HepG2 (cell line): ENCODE measurements at regions not wholly inside any gene's neighbourhood (a gene's known extent, or its start where the extent isn't known, plus 50 kb on each side); places are given as distances from the start of the nearest gene placed in this dataset.

Experiments used
- ATAC-seq: fragments of 200-7000 bp; cut with Tn5 transposase; 3 replicates; pipeline ENCODE4 v1.9.1; 2020; ENCODE audit warnings: mild to moderate bottlenecking, moderate library complexity
- BruUV-seq: library from RNA; stranded (reverse); fragments of 400-500 nt; replicated peaks from 2 replicates; lab custom pipeline; 2021; lab: Mats Ljungman, UMichigan
- CTCF ChIA-PET: fragments of 300-600 bp; formaldehyde crosslinking; extraction: SDS; loops from one replicate; lab custom pipeline; 2021; ENCODE audit warnings: low total read pairs, inconsistent platforms, low intra/inter-chr PET ratio; lab: Yijun Ruan, JAX
- POLR2A ChIA-PET: fragments of 350-600 bp; sonication (Branson Sonifier 250); formaldehyde crosslinking; loops from one replicate; lab custom pipeline; 2020; ENCODE audit warnings: antibody characterized with exemption, inconsistent platforms; lab: Yijun Ruan, JAX
- DNase-seq: peaks from one replicate; pipeline ENCODE4 v3.0.0-alpha.2; 2015; ENCODE audit warnings: low spot score
- FAIRE-seq: peaks from 3 replicates; lab custom pipeline; 2011; peaks lifted over from hg19 to GRCh38; lab: Jason Lieb, UNC
- H2AFZ ChIP-seq: one replicate; pipeline ENCODE4 v1.6.1; 2011; ENCODE audit warnings: low read length, inconsistent platforms
- H3K27ac ChIP-seq: fragments of 300-600 bp; 3 replicates; pipeline ENCODE4 v1.8.0; 2011; ENCODE audit warnings: mixed run types, mild to moderate bottlenecking, mixed read lengths, low read length, inconsistent platforms; ENCODE audit not compliant: insufficient read depth; ENCODE audit errors: extremely low read length
- H3K27me3 ChIP-seq, 2 experiments: fragments of 200-600 bp in 1 of 2; 2 replicates in 1 of 2; 3 replicates in 1 of 2; pipeline versions ENCODE4 v1.6.0 to v1.8.0; 2011; ENCODE audit warnings: low read length in 2 of 2, mild to moderate bottlenecking in 2 of 2, moderate library complexity in 2 of 2, inconsistent platforms in 1 of 2; ENCODE audit not compliant: insufficient read depth in 2 of 2, control insufficient read depth in 1 of 2
- H3K36me3 ChIP-seq, 2 experiments: fragments of 200-600 bp in 1 of 2; replicated peaks in 1 of 2; 2 replicates in 1 of 2; 3 replicates in 1 of 2; pipeline versions ENCODE4 v1.5.1 to v1.8.0; 2011; ENCODE audit warnings: low read length in 2 of 2, inconsistent platforms in 1 of 2; ENCODE audit not compliant: insufficient read depth in 2 of 2, control insufficient read depth in 1 of 2
- H3K4me1 ChIP-seq: 2 replicates; pipeline ENCODE4 v1.5.1; 2012; ENCODE audit warnings: low read length, inconsistent platforms; ENCODE audit not compliant: insufficient read depth
- H3K4me2 ChIP-seq: 2 replicates; pipeline ENCODE4 v1.6.0; 2011; ENCODE audit warnings: low read depth, low read length, inconsistent platforms
- H3K4me3 ChIP-seq, 3 experiments: fragments of 200-600 bp in 1 of 3; sonication (generic), shearing (Covaris generic) in 1 of 3; replicated peaks in 1 of 3; 2 replicates each; pipeline ENCODE4 v1.5.1; 2011 to 2016; ENCODE audit warnings: low read length in 3 of 3, inconsistent platforms in 2 of 3, low read depth in 2 of 3, mild to moderate bottlenecking in 2 of 3, control low read depth in 1 of 3, mixed read lengths in 1 of 3; ENCODE audit not compliant: insufficient read depth in 1 of 3
- H3K79me2 ChIP-seq: one replicate; pipeline ENCODE4 v1.6.1; 2011; ENCODE audit warnings: low read length, inconsistent platforms; ENCODE audit not compliant: insufficient read depth
- H3K9ac ChIP-seq: 2 replicates; pipeline ENCODE4 v1.6.0; 2011; ENCODE audit warnings: mild to moderate bottlenecking, low read depth, low read length, inconsistent platforms; ENCODE audit not compliant: insufficient read depth
- H3K9me3 ChIP-seq: 2 replicates; pipeline ENCODE4 v1.5.1; 2012; ENCODE audit warnings: mild to moderate bottlenecking, low read length
- H4K20me1 ChIP-seq: 2 replicates; pipeline ENCODE4 v1.6.0; 2011; ENCODE audit warnings: inconsistent platforms, mild to moderate bottlenecking, low read length, moderate library complexity; ENCODE audit not compliant: insufficient read depth
- FOXP1 ChIP-seq, 2 experiments: fragments of 450-650 bp in 1 of 2; IDR thresholded peaks; 2 replicates each; pipeline ENCODE4 v1.6.1; 2017 to 2018; ENCODE audit warnings: antibody characterized with exemption in 1 of 2
- RAD21 ChIP-seq: fragments of 450-650 bp; formaldehyde crosslinking; IDR thresholded peaks from 2 replicates; pipeline ENCODE4 v1.5.0; 2020; ENCODE audit warnings: mild to moderate bottlenecking
- REPIN1 ChIP-seq: sonication (generic); formaldehyde crosslinking; IDR thresholded peaks from 2 replicates; pipeline ENCODE4 v1.8.0; 2022; ENCODE audit warnings: missing genetic modification reagents, low read depth, mild to moderate bottlenecking, borderline replicate concordance
- SATB2 ChIP-seq: sonication (generic); formaldehyde crosslinking; IDR thresholded peaks from 2 replicates; pipeline ENCODE4 v1.5.0; 2020; ENCODE audit warnings: missing genetic modification reagents
- SP2 ChIP-seq: sonication (generic); formaldehyde crosslinking; IDR thresholded peaks from 2 replicates; pipeline ENCODE4 v1.5.1; 2020; ENCODE audit warnings: mild to moderate bottlenecking, missing genetic modification reagents
- SYNCRIP ChIP-seq: fragments of 200-400 bp; formaldehyde crosslinking; IDR thresholded peaks from 2 replicates; pipeline ENCODE4 v1.6.1; 2018; ENCODE audit warnings: mild to moderate bottlenecking, low read depth, low read length; ENCODE audit not compliant: insufficient read depth
- ZNF260 ChIP-seq: sonication (generic); formaldehyde crosslinking; IDR thresholded peaks from 2 replicates; pipeline ENCODE4 v1.4.0; 2020; ENCODE audit warnings: missing genetic modification reagents, low read depth, mild to moderate bottlenecking, borderline replicate concordance
- ZNF3 ChIP-seq: IDR thresholded peaks from 2 replicates; pipeline ENCODE4 v1.7.0; 2017; ENCODE audit warnings: inconsistent platforms
- ZNF30 ChIP-seq: sonication (generic); formaldehyde crosslinking; IDR thresholded peaks from 2 replicates; pipeline ENCODE4 v1.5.0; 2020; ENCODE audit warnings: mild to moderate bottlenecking, missing genetic modification reagents
- ZNF619 ChIP-seq: sonication (generic); formaldehyde crosslinking; IDR thresholded peaks from 2 replicates; pipeline ENCODE4 v1.4.0; 2020; ENCODE audit warnings: mild to moderate bottlenecking, missing genetic modification reagents
- WGBS: methylation state at CpG from one replicate; pipeline ENCODE4 v1.1.6; 2017; ENCODE audit warnings: low lambda C conversion rate; 5-methylcytosine and 5-hydroxymethylcytosine counted together
- in situ Hi-C: cut with HindIII; loops from 2 replicates; pipeline ENCODE4 v1.10.0; 2017; ENCODE audit warnings: low pct_unique_long_range_greater_than_20kb; ENCODE audit not compliant: extremely low pct_ligation_motif_present
- intact Hi-C: fragments of 100-400 bp; cut with micrococcal nuclease; formaldehyde crosslinking; loops from one replicate; pipeline ENCODE4 v1.10.0; 2022; ENCODE audit not compliant: unreplicated experiment
- TF ChIP-seq, protein P1 (sequence below): sonication (generic); formaldehyde crosslinking; IDR thresholded peaks from 2 replicates; pipeline ENCODE4 v1.5.0; 2020; ENCODE audit warnings: missing genetic modification reagents
- TF ChIP-seq, protein P2 (sequence below): IDR thresholded peaks from 2 replicates; pipeline ENCODE4 v1.6.1; 2016; ENCODE audit warnings: low read depth
- TF ChIP-seq, protein P3 (sequence below): sonication (generic); formaldehyde crosslinking; IDR thresholded peaks from 2 replicates; pipeline ENCODE4 v1.4.0; 2020; ENCODE audit warnings: mild to moderate bottlenecking, missing genetic modification reagents

DNA sequence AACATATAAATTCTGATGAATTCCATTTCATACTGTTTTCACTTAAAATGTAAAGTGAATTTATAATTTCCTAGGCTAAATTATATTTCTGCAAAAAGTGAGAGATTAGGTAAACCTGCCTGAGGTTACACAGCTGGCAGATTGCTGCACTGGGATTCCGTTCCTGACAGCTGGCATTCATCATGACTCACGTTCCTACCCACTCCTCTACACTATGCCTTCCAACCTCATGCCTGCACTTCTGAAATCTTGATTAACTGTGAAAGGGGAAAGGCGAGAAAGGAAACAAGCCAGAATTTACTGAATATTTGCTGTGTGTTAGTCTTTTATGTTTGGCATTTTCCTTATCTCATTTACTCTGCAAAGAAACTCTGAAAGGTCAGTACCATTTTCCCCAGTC, 73.3 kb upstream of the MON1B start:
- intact Hi-C loops = no loop called here
- FAIRE-seq = no peak
- no peak for ATAC-seq

More for the DNA sequence above, 73.3 kb upstream of the MON1B start:
- no peaks in the 10 kb centered on the region for H3K9me3 ChIP-seq
- no peaks in the 10 kb centered on the region for H3K79me2 ChIP-seq
- no peaks in the 10 kb centered on the region for H4K20me1 ChIP-seq
- no peak overlapping the region for H3K27ac ChIP-seq
- H2AFZ ChIP-seq = no peak overlapping the region
- POLR2A ChIA-PET = no interaction called here
- BruUV-seq = no TSS peak
- TF ChIP-seq REPIN1 (CRISPR knock-in tag) (no peak), FOXP1 (IDR thresholded peaks at IDR 0.05) (no peak), FOXP1 (CRISPR knock-in tag; IDR thresholded peaks at IDR 0.05) (no peak), ZNF3 (CRISPR knock-in tag) (no peak), ZNF619 (CRISPR knock-in tag) (no peak), SYNCRIP (no peak), SATB2 (CRISPR knock-in tag) (no peak), ZNF30 (no peak), SP2 (CRISPR knock-in tag) (no peak), ZNF260 (CRISPR knock-in tag) (no peak), RAD21 (CRISPR knock-in tag) (no peak)
- TF ChIP-seq, protein P1, sequence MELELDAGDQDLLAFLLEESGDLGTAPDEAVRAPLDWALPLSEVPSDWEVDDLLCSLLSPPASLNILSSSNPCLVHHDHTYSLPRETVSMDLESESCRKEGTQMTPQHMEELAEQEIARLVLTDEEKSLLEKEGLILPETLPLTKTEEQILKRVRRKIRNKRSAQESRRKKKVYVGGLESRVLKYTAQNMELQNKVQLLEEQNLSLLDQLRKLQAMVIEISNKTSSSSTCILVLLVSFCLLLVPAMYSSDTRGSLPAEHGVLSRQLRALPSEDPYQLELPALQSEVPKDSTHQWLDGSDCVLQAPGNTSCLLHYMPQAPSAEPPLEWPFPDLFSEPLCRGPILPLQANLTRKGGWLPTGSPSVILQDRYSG (CRISPR knock-in tag) = no peak
- TF ChIP-seq, protein P2, sequence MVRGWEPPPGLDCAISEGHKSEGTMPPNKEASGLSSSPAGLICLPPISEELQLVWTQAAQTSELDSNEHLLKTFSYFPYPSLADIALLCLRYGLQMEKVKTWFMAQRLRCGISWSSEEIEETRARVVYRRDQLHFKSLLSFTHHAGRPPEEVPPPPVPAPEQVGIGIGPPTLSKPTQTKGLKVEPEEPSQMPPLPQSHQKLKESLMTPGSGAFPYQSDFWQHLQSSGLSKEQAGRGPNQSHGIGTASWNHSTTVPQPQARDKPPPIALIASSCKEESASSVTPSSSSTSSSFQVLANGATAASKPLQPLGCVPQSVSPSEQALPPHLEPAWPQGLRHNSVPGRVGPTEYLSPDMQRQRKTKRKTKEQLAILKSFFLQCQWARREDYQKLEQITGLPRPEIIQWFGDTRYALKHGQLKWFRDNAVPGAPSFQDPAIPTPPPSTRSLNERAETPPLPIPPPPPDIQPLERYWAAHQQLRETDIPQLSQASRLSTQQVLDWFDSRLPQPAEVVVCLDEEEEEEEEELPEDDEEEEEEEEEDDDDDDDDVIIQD (CRISPR knock-in tag) = no peak
- TF ChIP-seq, protein P3, sequence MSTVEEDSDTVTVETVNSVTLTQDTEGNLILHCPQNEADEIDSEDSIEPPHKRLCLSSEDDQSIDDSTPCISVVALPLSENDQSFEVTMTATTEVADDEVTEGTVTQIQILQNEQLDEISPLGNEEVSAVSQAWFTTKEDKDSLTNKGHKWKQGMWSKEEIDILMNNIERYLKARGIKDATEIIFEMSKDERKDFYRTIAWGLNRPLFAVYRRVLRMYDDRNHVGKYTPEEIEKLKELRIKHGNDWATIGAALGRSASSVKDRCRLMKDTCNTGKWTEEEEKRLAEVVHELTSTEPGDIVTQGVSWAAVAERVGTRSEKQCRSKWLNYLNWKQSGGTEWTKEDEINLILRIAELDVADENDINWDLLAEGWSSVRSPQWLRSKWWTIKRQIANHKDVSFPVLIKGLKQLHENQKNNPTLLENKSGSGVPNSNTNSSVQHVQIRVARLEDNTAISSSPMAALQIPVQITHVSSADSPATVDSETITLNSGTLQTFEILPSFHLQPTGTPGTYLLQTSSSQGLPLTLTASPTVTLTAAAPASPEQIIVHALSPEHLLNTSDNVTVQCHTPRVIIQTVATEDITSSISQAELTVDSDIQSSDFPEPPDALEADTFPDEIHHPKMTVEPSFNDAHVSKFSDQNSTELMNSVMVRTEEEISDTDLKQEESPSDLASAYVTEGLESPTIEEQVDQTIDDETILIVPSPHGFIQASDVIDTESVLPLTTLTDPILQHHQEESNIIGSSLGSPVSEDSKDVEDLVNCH = no peak
- WGBS = 5% methylated on average over 3 of the region's 3 CpGs
- no peak for DNase-seq
- in situ Hi-C loops = no loop called here
- no peak overlapping the region for H3K4me3 ChIP-seq
- CTCF ChIA-PET = no interaction called here
- no peaks in the 10 kb centered on the region for H3K27me3 ChIP-seq
- no peak overlapping the region for H3K4me2 ChIP-seq
- H3K36me3 ChIP-seq = no peaks in the 10 kb centered on the region
- no peak overlapping the region for H3K9ac ChIP-seq
- no peaks in the 10 kb centered on the region for H3K4me1 ChIP-seq
